AG20443 (cell line): ENCODE measurements at regions not wholly inside any gene's neighbourhood (a gene's known extent, or its start where the extent isn't known, plus 50 kb on each side); places are given as distances from the start of the nearest gene placed in this dataset.
A peak's percentile ranks its signal among the peaks of the same experiment; 100 is the strongest.

Source experiments
- DNase-seq: peaks from one replicate; pipeline ENCODE4 v3.0.0; 2012; ENCODE audit warnings: low spot score, mixed read lengths

DNA sequence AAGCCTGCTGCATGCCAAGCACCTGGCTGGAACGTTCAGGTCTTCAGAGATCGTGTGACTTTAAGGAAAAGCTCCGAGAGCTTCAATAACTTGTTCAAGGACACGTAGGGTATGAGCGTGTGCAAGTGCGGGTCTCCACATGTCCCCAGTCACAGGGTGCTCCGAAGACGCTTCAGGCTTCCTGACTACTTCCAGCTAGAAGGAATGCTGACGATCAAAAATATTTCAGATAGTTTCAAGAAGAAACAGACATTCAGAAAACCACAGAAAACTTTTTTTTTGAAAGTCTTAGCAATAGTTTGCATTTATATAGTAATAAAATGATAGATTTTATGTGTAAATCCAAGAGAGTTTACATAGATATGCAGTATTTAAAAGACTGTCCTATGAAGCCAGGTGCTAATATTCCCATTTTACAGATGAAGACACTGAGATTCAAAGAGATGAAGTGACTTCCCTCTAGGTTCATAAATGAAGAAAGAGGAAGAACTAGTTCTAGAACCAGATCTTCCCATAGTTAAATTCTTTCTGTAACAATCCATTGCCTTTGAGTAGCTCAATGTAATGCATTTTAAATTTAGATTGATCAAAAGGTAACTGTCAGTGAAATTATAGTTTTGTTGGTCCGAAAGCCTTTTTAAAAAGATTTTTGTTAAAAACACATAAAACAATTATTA is 247.6 kb downstream of the MYLK4 start:
- DNase-seq: no peak

DNA sequence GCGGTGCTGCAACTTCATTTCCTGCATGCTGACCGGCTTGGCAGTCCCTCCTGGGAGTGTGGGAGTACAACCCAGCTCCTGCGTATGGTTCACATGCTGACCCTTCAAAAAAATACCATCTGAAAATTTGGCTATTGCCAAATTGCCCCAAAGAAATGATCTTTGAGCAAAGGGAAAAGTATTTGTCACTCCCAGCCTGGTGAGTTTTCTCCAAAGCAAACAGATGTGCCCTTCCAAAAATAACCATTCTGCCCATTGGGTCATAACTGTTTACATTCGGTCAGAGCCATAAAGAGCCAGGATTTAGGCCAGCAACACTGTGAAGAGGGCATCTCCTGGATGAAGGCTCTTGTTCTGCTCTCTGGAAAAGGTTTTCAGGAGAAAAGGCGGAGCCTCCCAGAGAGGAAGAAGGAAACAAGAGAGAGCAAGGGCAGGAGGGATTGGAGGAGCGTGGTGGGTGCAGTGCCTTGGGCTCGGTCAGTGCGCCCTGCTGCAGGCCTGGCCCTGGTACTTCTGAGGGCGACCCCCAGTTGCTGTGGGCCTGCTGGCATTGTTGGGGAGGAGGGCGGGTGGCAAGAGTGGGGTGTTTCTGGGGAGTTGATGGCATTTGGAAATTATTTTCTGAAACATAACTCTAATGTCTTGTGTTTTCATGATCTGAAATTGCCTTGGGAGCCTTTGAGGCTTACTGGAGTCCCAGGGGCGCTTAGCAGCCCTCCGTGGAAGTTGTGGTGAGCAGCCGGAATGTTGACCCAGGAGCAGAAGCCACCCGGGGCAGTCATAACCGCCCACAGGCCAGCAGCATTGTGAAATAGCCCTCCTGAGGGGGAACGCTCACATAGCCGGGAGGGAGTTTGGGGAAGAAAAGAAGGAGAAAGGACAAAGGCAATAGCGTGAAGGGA is 248.4 kb downstream of the MYLK4 start:
- DNase-seq: no peak

DNA sequence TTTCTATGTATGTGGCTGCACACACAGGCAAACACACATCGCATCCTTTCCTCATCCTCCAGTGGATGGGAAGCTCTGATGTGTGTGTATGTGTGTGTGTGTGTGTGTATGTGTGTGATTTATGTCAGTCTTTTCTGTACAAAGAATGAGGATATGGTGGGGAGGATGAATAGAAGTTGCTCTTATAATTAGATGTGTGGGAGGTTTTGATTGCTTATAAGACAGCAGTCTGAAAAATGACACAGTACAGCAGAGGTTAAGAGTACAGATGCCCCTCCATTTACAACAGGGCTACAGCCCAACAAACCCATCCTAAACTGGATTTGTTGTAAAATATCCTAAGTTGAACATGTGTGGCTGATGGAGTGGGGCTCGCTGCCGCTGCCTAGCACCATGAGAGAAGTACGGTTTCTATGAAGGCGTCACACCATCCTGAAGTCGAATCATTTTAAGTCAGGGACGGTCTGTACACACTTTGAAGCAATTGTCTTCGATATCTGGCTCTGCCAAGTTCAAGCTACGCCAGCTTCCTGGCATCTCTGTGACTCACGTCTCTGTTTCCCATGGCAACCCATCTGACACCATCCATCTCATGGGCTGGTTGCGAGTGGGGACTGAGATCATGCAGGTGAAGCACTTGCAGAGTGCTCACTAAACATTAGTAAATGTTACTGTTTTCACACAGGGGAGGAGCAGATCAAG is 252.6 kb downstream of the MYLK4 start:
- DNase-seq: no peak

DNA sequence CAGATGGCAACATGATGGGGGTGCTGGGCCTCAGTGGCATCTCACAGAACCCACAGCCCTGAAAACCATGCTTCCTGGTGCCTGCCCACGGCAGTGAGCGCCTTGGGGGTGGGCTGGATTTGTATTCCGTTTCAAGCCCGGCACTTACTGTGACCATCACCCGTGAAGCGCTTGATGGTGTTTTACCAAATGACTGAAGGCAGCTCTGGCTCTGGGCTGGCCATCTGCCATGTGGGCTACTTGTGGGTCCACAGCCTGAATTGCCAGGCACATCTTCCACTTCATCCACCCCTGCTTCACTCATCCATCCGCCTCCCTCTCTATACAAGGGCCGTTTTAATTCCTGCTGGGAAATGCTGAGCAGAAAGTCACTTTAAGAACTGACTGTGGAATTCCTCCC is 250.9 kb upstream of the GMDS start:
- no peak for DNase-seq

DNA sequence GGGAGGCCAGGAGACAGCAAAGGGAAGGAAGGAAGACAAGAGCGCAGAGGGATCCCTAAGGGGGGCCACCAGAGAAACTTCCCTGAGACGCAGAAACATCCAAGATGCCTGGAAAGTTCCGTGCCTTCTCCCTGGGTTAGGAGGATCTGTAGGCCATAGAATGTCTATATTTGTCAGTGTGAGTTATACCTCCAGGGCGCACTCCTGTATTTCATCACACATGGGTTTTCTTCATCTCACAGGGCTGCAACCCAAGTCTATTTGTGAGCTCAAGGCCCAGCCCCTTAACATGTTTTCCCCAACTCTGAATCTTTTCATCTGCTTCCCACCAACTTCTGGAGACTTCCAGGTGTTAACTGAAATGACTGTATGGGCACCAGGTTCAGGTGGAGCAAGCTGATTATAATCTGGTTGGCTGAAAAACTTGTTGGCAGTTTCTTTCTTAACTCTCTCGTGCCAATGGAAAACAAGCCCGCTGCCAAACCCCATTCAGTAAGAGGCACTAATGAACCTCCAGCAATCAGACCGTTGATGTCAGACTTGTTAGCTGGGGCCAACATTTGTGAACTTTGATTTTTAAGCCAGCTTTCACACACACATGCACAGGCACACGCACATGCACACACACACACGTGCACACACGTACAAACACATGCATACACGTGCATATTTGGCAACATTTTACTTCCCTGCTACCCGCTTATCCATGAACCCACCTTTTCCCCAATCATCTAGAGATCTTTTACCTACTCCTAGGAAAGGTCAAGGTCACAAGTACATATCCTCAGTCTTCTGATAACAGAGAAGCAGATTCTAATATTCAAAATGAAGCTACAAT is 247.5 kb upstream of the GMDS start:
- DNase-seq: no peak

DNA sequence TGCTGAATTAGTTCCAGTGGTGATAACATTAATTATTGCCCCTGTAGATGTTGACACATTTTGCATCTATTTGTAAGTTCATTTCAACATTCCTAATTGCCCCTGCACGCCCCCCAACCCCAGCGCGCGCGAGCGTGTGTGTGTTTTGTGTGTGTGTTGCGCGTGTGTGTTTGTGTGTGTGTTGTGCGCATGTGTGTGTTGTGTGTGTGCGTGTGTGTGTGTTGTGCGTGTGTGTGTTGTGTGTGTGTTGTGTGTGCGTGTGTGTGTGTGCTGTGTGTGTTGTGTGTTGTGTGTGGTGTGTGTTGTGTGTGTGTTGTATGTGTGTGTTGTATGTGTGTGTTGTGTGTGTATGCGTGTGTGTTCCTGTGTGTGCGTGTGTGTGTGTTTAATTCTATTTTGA is 245.7 kb upstream of the GMDS start:
- no peak for DNase-seq

DNA sequence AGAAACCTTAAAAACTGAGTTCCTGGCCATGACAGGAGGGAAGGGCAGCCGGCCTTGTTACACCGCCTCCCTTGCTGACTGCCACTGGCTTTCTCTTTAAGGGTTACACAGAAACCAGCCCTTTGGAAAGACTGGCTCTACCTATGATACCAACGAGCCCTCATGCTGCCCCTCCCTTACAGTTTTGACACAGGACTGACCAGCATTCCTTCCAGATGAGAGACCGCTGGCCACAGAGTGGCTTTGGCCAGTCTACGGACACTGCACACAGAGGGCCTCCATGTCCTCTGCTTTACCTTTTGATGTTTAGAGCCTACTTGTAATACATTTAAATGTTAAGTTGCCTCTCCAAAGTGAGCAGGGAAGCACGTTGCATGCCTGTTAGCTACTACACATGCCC is 243.2 kb upstream of the GMDS start:
- no peak for DNase-seq

DNA sequence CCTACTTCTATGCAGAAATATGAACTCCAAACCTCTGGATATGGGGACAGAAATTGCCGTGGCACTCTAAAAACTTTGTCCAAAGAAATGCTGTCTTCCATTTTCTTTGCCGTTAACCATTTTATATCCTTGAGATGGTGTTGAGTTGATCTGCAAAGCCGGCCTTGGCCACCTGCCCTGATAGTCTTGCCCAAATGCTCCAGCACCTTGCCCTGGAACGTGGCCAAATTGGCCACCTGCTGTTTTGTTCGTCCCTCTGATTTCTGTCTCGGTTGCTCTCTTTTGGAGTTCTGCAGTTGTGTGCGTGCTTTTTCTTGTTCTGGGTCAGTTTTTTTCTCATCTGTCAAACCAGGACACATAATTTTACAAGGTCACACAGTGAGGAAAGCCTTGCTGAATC is 239.7 kb upstream of the GMDS start:
- no peak for DNase-seq

DNA sequence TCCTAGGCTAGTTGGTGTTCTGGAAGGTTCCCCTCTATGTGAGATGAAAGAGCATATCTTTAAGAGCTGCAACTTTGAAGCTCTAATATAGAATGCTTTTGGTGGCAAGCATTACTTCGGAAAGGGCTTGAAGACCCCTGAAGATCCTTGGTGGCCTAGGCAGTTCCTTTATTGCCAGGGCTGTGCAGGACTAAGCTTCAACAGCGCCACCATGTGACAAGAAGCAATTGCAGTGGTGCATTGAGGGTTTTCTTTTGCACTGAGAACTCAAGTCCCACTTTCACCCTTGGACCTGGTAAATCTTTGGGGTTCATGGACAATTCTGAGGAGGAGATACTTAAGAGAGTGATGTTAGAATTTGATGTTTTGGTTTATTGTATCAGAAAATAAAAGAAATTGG is 237.4 kb upstream of the GMDS start:
- DNase-seq: no peak

DNA sequence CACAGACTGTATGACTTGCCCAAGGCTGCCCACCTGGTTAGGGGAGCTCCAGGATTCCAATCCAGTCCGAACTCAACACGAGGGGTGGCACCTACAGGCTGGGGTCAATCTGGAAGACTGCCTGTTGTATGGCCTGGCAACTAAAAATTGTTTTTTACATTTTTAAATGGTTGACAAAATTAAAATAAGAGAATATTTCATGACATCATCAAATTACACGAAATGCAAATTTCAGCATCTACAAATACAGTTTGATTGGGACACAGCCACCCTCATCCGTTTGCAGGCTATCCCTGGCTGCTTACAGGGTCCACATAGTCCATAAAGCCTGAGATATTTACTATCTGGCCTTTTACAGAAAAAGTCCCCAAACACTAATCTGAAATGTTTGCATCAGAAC is 235.9 kb upstream of the GMDS start:
- no peak for DNase-seq

DNA sequence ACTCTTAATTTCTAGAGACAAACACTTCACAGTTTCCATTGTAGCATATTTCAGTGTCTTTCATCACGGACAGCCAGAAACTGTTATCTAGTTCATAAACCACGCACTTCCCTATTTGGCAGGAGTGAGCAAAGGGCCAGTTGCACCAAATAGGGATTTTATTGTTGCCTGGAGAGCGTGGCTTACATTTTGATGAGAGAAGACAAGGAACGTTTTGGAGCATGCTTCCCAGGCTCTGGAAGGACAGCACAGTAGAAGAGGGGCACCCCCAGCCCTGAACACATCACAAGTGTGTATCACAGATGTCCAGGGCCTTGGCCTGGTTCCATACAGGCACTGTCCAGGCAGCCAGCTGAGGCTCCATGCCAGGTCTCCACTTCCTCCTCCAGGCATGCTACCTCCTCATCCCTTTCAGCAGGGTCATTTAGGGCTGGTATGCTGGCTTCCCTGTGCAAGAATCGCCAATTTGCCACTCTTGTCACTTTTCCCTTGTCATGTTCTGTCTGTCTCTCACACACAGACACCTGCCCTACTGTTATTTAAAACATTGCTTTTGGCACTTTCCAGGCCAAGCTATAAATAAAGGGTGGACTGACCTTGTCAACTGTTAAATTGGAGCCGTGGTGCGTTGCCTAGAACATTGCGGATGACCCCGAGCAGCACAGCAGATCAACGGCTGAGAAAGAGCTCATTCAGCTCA is 235.0 kb upstream of the GMDS start:
- DNase-seq: no peak

DNA sequence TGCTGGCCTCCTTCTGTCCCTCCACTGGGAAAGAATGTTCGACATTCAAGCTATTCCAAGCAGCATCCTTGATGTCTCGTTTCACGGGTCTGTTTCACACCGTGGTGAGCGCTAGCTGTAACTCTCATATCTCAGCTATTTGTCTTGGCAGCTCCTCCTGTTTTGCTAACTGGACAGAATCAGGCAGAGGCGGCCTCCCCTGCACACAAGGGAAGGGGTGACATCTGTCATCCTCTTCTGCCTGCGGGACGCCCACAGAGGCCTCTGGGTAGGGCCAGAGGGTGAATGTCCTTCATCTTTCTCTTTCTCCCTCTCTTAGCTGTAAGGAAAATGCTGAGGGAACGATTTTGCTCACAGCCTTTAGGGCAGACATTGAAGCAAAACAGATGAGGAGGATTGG is 232.8 kb upstream of the GMDS start:
- peak; percentile 64 for DNase-seq

DNA sequence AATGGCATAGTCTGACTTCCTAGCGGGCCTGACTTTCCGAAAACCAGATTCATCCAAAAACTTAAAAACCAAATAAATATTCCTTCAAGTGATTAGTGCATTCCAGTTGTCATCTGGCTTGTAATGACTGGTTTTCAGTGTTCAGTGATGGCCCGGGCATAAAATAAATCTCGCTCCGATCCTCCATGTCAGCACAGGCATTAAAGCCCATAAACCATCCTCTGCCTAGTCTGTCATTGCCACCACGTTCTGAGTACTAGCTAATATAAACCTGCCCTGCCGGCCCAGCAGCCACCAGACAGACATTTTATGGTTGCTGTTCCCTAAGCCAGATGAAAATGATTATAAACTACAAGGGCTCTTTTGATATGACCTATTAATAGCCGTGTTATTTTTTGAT is 232.3 kb upstream of the GMDS start:
- no peak for DNase-seq

DNA sequence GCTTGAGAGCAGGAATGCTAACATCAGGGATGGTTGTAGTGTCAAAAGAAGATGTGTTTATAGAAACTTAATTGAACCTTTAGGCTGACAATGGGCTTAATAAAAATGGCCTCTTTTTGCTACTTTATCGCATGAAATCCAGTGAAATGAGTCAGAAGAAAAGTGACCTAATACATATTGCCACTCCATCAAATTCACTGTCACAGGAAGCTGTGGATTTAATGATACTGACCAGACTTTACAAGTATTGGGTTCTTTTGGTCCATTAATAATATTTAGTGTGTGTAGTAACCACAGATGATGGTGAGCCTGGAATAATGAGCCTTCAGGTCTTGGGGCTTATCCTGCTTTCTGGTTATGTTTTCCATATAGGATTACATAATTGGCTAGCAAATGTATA is 231.8 kb upstream of the GMDS start:
- no peak for DNase-seq

DNA sequence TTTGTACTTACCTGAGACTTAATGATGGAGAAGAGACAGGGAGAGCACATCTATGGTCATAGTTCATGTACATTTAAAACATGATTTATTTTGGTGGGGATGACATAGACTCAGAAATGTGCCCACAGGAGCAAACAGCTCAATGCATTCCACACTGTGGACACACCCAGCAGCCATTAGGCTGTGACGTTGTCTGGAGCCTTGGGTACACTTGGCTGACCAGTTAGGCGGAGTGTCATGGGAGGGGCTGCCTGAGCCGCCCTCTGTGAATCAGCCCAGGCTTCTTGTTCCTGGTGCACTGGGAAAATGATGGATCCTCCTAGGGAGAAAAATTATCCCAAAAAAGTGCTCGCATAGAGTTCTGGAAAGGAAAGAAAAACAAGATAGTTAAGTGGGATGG is 231.0 kb upstream of the GMDS start:
- DNase-seq: peak; percentile 74

DNA sequence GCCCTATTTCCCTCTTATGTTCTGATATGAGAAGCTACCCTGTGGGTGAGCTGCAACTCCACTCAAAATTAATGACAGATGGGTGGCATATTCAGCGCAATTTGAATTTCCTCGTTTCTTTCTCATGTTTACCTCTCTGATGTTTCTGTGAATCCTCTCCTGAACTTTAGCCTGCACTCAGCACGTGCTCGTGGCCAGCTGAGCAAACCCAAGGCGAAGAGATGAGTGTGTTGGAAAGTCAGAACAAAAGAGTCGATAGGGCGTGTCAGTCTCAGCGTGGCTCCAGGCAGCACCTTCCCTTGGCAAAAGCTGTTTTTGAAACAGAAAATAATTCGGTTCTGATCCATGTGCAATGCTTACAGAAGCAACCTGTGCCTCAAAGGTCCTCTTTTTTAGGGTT is 226.1 kb upstream of the GMDS start:
- no peak for DNase-seq

DNA sequence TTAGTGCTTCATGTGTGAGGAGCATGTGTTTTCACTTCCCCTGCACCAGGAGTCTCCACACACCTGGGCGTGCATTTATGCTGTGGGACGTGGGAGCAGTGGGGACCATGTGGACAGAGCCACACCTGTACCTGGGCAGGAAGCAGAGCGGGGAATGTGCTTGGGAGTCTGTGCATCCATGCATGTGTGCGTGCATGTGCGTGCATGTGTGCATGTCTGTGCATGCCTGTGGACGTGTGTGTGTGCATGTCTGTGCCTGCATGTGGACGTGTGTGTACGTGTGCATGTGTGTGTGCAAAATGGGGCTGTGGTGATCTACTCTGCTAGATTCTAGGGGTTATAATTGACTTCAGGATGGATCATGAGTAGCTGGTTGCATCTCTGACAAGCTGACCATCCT is 224.0 kb upstream of the GMDS start:
- DNase-seq: no peak

DNA sequence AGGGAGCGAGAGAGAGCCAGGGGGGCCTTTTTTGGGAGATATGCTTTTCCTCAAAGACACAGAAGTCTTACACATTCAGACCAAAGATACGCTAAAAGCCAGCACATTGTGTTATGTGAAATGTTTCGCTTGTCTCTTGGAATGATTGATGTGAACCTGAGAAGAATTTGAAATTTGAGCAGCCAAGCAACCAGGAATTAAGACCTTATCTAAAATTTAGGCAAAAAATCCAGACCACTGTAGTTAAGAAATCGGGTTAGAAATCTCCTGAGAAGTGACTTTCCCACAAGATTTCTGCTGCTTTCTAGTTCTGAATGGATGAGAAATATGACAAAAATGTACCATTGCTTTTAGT is 223.2 kb upstream of the GMDS start:
- no peak for DNase-seq

DNA sequence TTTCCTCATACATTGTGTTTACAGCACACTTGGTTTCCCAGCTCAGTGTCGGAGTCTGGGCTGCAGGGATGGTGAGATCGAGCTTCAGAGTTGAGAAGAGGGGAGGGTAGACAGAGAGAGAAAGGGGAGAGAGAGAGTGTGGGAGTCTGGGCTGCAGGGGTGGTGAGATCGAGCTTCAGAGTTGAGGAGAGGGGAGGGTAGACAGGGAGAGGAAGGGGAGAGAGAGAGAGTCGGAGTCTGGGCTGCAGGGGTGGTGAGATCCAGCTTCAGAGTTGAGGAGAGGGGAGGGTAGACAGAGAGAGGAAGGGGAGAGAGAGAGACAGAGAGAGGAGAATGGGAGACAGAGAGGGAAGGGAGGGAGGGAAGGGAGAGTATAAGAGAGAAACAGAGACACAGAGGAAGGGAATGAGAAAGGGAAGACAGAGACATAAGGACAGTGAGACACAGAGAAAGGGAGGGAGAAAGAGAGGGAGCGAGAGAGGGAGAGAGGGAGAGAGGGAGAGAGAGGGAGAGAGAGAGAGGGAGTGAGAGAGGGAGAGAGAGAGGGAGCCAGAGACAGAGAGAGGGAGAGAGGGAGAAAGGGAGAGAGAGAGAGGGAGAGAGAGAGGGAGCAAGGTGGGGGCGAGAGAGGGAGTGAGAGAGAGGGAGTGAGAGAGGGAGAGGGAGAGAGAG is 222.7 kb upstream of the GMDS start:
- no peak for DNase-seq

DNA sequence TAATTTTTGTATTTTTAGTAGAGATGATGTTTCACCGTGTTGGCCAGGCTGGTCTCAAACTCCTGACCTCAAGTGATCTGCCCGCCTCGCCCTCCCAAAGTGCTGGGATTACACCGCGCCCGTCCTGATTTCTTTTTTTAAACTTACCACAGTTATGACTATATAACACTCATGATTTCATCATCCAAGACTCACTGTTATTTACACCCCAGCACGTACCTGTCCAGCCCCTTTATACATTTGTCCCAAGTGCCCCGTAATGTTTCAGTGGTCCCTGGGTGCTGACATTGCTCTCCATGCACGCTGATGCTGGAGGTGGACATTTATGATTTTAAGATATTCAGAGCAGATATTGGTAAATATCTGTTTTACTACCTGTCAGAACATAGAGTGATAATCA is 219.9 kb upstream of the GMDS start:
- DNase-seq: no peak

DNA sequence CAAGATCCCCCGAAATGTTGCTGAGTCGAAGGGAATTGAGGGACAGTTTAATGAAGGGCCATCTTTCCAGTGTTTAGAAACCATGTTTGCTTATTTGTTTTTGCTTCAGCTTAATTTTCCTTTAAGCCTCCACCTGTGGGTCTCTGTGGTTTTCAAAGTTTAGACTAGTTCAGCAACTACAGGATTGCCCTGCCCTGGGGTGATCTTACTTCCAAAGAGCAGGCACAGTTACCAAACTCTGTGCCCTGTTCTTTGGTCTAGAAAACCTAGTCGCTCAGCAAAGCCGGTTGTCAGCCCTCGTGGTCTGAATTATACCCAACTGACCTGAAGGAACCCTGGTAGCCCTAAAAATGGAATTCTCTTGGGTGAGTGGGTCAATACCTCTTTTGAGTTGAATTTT is 219.2 kb upstream of the GMDS start:
- no peak for DNase-seq
